Natural killer cell (primary cell): ENCODE measurements at regions not wholly inside any gene's neighbourhood (a gene's known extent, or its start where the extent isn't known, plus 50 kb on each side); places are given as distances from the start of the nearest gene placed in this dataset.

Source experiments
- ATAC-seq, 3 donors: fragments of 150-1000 bp in 2 of 3; fragments of 200-7000 bp in 1 of 3; cut with Tn5 transposase; 1 replicate in 1 of 3; 2 replicates in 2 of 3; pipeline ENCODE4 v1.10.0; 2021; ENCODE audit warnings: mild to moderate bottlenecking in 2 of 3, moderate library complexity in 2 of 3
- DNase-seq, 2 donors: peaks; one replicate each; pipeline versions ENCODE4 v3.0.0 to v3.0.0-alpha.2; 2013 to 2021; ENCODE audit warnings: mixed read lengths in 1 of 2
- H3K27ac ChIP-seq: one replicate; pipeline ENCODE4 v1.5.1; 2013; ENCODE audit warnings: mild to moderate bottlenecking, low read length
- H3K27me3 ChIP-seq: one replicate; pipeline ENCODE4 v1.6.1; 2013; ENCODE audit warnings: low read length; ENCODE audit not compliant: control insufficient read depth, insufficient read depth
- H3K36me3 ChIP-seq: one replicate; pipeline ENCODE4 v1.6.1; 2013; ENCODE audit warnings: low read length; ENCODE audit not compliant: control insufficient read depth, insufficient read depth
- H3K4me1 ChIP-seq: one replicate; pipeline ENCODE4 v1.6.1; 2013; ENCODE audit warnings: low read length; ENCODE audit not compliant: control insufficient read depth, insufficient read depth
- H3K4me3 ChIP-seq: one replicate; pipeline ENCODE4 v1.5.1; 2013; ENCODE audit warnings: low read length
- H3K9me3 ChIP-seq: one replicate; pipeline ENCODE4 v1.6.1; 2013; ENCODE audit warnings: low read length; ENCODE audit not compliant: control insufficient read depth, insufficient read depth
- H3K27ac Mint-ChIP-seq, 2 donors: one replicate each; pipeline ENCODE4 v1.8.0; 2022; ENCODE audit warnings: mild to moderate bottlenecking in 2 of 2, mixed read lengths in 2 of 2, moderate library complexity in 1 of 2
- H3K27me3 Mint-ChIP-seq, 2 donors: one replicate each; pipeline ENCODE4 v1.8.0; 2022; ENCODE audit warnings: low read depth in 2 of 2, mixed read lengths in 2 of 2
- H3K36me3 Mint-ChIP-seq: one replicate; pipeline ENCODE4 v1.8.0; 2022; ENCODE audit warnings: mixed read lengths
- H3K4me1 Mint-ChIP-seq, 2 donors: one replicate each; pipeline ENCODE4 v1.8.0; 2022; ENCODE audit warnings: mixed read lengths in 2 of 2
- H3K4me3 Mint-ChIP-seq: one replicate; pipeline ENCODE4 v1.8.0; 2022; ENCODE audit warnings: mild to moderate bottlenecking, moderate library complexity, mixed read lengths
- H3K9me3 Mint-ChIP-seq, 2 donors: one replicate each; pipeline ENCODE4 v1.8.0; 2022; ENCODE audit warnings: mixed read lengths in 2 of 2
- WGBS: methylation state at CpG from one replicate; pipeline ENCODE4 v1.1.7; 2013; ENCODE audit warnings: missing lambda C conversion rate; ENCODE audit not compliant: insufficient coverage; 5-methylcytosine and 5-hydroxymethylcytosine counted together
- intact Hi-C: fragments of 100-400 bp; cut with micrococcal nuclease; formaldehyde crosslinking; loops from one replicate; pipeline ENCODE4 v1.14.2; 2022
- TF ChIP-seq, protein P1 (sequence below): fragments of 200-600 bp; IDR thresholded peaks from one replicate; pipeline ENCODE4 v1.8.0; 2022; ENCODE audit warnings: antibody characterized with exemption

DNA sequence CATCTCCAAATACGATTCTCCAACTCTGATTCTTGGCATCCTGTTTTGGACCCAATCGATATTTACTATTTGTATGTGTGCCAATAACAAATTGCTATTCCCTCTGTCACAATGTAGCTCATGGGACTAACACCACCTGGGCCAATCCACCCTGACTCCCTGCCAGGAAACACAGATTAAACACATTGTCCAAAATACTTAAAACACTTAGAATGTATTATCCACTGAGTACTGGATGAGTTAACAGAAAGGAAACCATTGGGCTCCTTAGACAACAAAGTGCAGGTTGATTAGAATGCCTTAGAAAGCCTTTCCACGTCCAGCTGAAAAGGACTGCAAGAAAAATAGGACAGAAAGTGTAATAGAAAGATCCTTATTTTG, 79.4 kb upstream of the ARHGAP28 start:
- intact Hi-C loops: no loop called here
- H3K4me3 Mint-ChIP-seq: no peak overlapping the region
- peaks cover 5% of the 10 kb centered on the region for H3K36me3 Mint-ChIP-seq
- no peak overlapping the region for H3K27ac ChIP-seq
- H3K4me1 Mint-ChIP-seq: no peaks in the 10 kb centered on the region
- peaks cover 2 to 7% of the 10 kb centered on the region in 2 donors for H3K9me3 Mint-ChIP-seq
- no peaks in the 10 kb centered on the region for H3K27me3 ChIP-seq
- no peak overlapping the region for H3K27ac Mint-ChIP-seq
- TF ChIP-seq, protein P1, sequence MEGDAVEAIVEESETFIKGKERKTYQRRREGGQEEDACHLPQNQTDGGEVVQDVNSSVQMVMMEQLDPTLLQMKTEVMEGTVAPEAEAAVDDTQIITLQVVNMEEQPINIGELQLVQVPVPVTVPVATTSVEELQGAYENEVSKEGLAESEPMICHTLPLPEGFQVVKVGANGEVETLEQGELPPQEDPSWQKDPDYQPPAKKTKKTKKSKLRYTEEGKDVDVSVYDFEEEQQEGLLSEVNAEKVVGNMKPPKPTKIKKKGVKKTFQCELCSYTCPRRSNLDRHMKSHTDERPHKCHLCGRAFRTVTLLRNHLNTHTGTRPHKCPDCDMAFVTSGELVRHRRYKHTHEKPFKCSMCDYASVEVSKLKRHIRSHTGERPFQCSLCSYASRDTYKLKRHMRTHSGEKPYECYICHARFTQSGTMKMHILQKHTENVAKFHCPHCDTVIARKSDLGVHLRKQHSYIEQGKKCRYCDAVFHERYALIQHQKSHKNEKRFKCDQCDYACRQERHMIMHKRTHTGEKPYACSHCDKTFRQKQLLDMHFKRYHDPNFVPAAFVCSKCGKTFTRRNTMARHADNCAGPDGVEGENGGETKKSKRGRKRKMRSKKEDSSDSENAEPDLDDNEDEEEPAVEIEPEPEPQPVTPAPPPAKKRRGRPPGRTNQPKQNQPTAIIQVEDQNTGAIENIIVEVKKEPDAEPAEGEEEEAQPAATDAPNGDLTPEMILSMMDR: no peak
- H3K4me1 ChIP-seq: no peaks in the 10 kb centered on the region
- WGBS: 62% methylated on average over 3 of the region's 3 CpGs
- peaks cover 4% of the 10 kb centered on the region for H3K9me3 ChIP-seq
- no peak overlapping the region for H3K4me3 ChIP-seq
- no peaks in the 10 kb centered on the region for H3K36me3 ChIP-seq
- H3K27me3 Mint-ChIP-seq: no peaks in the 10 kb centered on the region
- ATAC-seq: no peak
- DNase-seq: no peak

DNA sequence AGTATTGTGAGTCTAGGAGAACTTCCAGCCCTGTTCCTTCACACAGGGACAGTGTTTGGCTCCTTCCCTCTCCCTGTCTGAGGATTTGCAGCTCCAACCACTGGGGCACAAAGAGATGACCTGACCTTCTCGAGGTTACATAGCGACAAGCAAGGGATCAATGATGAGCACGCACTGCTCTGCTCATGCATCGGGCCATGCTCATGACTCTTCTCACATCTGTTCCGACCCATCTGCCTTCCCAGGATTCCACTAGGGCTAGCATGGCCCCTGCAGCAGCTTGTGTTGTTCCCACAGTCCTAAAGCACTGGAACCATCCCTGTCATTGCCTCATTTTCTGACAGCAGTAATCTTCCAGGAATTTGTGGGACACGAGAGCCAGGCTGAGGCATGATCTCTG, 78.8 kb upstream of the ARHGAP28 start:
- H3K9me3 ChIP-seq: peaks cover 4% of the 10 kb centered on the region
- Mint-ChIP-seq H3K27me3 (no peaks in the 10 kb centered on the region), H3K4me1 (no peaks in the 10 kb centered on the region), H3K36me3 (peaks cover 5% of the 10 kb centered on the region), H3K9me3 (peaks cover 2 to 7% of the 10 kb centered on the region in 2 donors), H3K4me3 (no peak overlapping the region), H3K27ac (no peak overlapping the region)
- H3K4me1 ChIP-seq: no peaks in the 10 kb centered on the region
- intact Hi-C loops: no loop called here
- 73% methylated on average over 6 of the region's 6 CpGs for WGBS
- H3K27ac ChIP-seq: no peak overlapping the region
- H3K27me3 ChIP-seq: no peaks in the 10 kb centered on the region
- ATAC-seq (no peak), DNase-seq (no peak)
- TF ChIP-seq, protein P1: no peak
- no peaks in the 10 kb centered on the region for H3K36me3 ChIP-seq
- H3K4me3 ChIP-seq: no peak overlapping the region

DNA sequence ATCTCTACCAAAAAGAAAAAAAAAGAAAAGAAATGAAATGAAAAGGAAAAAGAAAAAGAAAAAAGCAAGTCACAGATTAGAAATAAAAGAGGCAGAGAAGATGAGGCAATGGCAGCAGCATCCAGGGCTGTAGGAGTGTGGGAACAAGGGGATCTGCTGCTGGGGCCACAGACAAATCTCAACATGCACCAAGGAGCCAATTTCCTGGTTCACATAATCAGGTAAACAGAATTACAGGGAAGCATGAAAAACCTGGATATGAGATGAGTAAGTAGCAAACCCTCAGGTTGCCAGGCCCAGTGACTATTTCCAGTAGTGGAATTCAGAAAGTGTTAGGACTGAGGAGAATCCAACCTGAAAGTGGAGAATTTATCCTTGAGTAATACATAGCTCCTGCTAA, 77.4 kb upstream of the ARHGAP28 start:
- no peaks in the 10 kb centered on the region for H3K4me1 Mint-ChIP-seq
- ATAC-seq (no peak), DNase-seq (no peak)
- Histone ChIP-seq H3K27me3 (no peaks in the 10 kb centered on the region), H3K9me3 (peaks cover 4% of the 10 kb centered on the region), H3K4me1 (no peaks in the 10 kb centered on the region), H3K36me3 (no peaks in the 10 kb centered on the region), H3K27ac (no peak overlapping the region), H3K4me3 (no peak overlapping the region)
- peaks cover 0 to 4% of the 10 kb centered on the region in 2 donors for H3K9me3 Mint-ChIP-seq
- TF ChIP-seq, protein P1: no peak
- H3K4me3 Mint-ChIP-seq: no peak overlapping the region
- no peaks in the 10 kb centered on the region for H3K27me3 Mint-ChIP-seq
- no peak overlapping the region for H3K27ac Mint-ChIP-seq
- intact Hi-C loops: no loop called here
- peaks cover 5% of the 10 kb centered on the region for H3K36me3 Mint-ChIP-seq

DNA sequence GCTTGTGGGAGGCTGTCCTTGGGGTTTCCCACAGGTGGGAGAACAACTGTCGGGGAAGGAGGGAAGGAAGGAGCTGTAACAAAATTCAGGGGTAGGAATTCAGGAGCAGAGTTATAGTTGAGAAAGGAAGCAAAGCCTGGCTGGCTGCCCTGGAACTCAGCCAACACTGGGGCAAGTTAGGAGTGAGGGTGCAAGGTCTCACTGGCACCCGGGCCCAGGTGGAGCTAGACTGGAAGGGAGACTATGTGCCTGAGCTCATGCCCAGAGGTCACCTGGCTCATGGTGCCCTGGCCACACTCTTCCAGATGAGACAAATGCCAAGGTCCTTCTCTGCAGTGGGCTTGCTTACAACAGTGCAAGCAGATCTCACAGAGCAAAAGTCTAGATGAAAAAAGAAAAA, 75.6 kb upstream of the ARHGAP28 start:
- intact Hi-C loops: no loop called here
- no peak overlapping the region for H3K27ac Mint-ChIP-seq
- peaks cover 0 to 4% of the 10 kb centered on the region in 2 donors for H3K9me3 Mint-ChIP-seq
- H3K36me3 ChIP-seq: no peaks in the 10 kb centered on the region
- H3K4me1 ChIP-seq: no peaks in the 10 kb centered on the region
- no peak overlapping the region for H3K27ac ChIP-seq
- H3K9me3 ChIP-seq: peaks cover 4% of the 10 kb centered on the region
- no peak overlapping the region for H3K4me3 ChIP-seq
- H3K27me3 ChIP-seq: no peaks in the 10 kb centered on the region
- DNase-seq (no peak), ATAC-seq (no peak)
- 92% methylated on average over 2 of the region's 2 CpGs for WGBS
- no peaks in the 10 kb centered on the region for H3K4me1 Mint-ChIP-seq
- TF ChIP-seq, protein P1: no peak
- no peak overlapping the region for H3K4me3 Mint-ChIP-seq
- H3K27me3 Mint-ChIP-seq: no peaks in the 10 kb centered on the region
- H3K36me3 Mint-ChIP-seq: peaks cover 5% of the 10 kb centered on the region
